Transverse colon (tissue), 4 donors: ENCODE measurements at regions not wholly inside any gene's neighbourhood (a gene's known extent, or its start where the extent isn't known, plus 50 kb on each side); places are given as distances from the start of the nearest gene placed in this dataset.

Experiments
- DNase-seq: peaks from one replicate; pipeline ENCODE4 v3.0.0-alpha.2; 2019
- H3K27ac ChIP-seq, 4 donors: fragments of 200-600 bp; sonication (generic); 2 replicates each; pipeline ENCODE4 v1.5.1; 2016 to 2018; ENCODE audit warnings: inconsistent platforms in 4 of 4
- H3K27me3 ChIP-seq: fragments of 200-600 bp; sonication (generic); 2 replicates; pipeline ENCODE4 v1.5.1; 2017; ENCODE audit warnings: inconsistent platforms
- H3K36me3 ChIP-seq, 4 donors: fragments of 200-600 bp; sonication (generic); 2 replicates each; pipeline ENCODE4 v1.5.1; 2017 to 2019; ENCODE audit warnings: inconsistent platforms in 4 of 4
- H3K4me1 ChIP-seq, 4 donors: fragments of 200-600 bp; sonication (generic); 2 replicates each; pipeline ENCODE4 v1.5.1; 2017 to 2020; ENCODE audit warnings: inconsistent platforms in 4 of 4
- H3K4me3 ChIP-seq, 4 donors: fragments of 200-600 bp; sonication (generic); 1 replicate in 1 of 4; 2 replicates in 3 of 4; pipeline versions ENCODE4 v1.5.1 to v1.6.1; 2017 to 2019; ENCODE audit warnings: inconsistent platforms in 4 of 4
- H3K9me3 ChIP-seq, 2 donors: fragments of 200-600 bp; sonication (generic); 2 replicates each; pipeline ENCODE4 v1.5.1; 2017 to 2019; ENCODE audit warnings: inconsistent platforms in 2 of 2
- EP300 ChIP-seq: sonication (generic); formaldehyde crosslinking; IDR thresholded peaks from one replicate; pipeline ENCODE4 v1.6.1; 2017; ENCODE audit warnings: antibody characterized with exemption, low read depth
- POLR2A ChIP-seq: fragments of 450-650 bp; IDR thresholded peaks from one replicate; pipeline ENCODE4 v1.6.1; 2016; ENCODE audit warnings: antibody characterized with exemption, mild to moderate bottlenecking, moderate library complexity
- POLR2AphosphoS5 ChIP-seq, 3 donors: sonication (generic); formaldehyde crosslinking; IDR thresholded peaks; one replicate each; pipeline ENCODE4 v1.6.1; 2016; ENCODE audit warnings: antibody characterized with exemption in 3 of 3
- WGBS, 2 donors: methylation state at CpG; one replicate each; pipeline ENCODE4 v1.1.5; 2018; ENCODE audit warnings: low coverage in 1 of 2; 5-methylcytosine and 5-hydroxymethylcytosine counted together
- in situ Hi-C, 4 donors: fragments of 200-750 bp; cut with MboI; loops; one replicate each; pipeline versions ENCODE4 v1.15.0 to v1.15.1; 2017; ENCODE audit warnings: low sequenced_read_pairs in 3 of 4, low pct_ligation_motif_present in 1 of 4, low pct_unique_long_range_greater_than_20kb in 1 of 4
- intact Hi-C: fragments of 100-400 bp; cut with DNase I; formaldehyde crosslinking; loops from one replicate; pipeline ENCODE4 v1.15.1; 2023; ENCODE audit warnings: low total_unique reads
- TF ChIP-seq, protein P1 (sequence below), 5 experiments: fragments of 200-600 bp in 3 of 5; fragments of 450-650 bp in 2 of 5; sonication (generic) in 3 of 5; IDR thresholded peaks; 1 replicate in 2 of 5; 2 replicates in 3 of 5; pipeline ENCODE4 v1.5.1; 2016 to 2017; ENCODE audit warnings: antibody characterized with exemption in 5 of 5, inconsistent platforms in 3 of 5, mild to moderate bottlenecking in 2 of 5, moderate library complexity in 1 of 5

- 58 to 81% methylated on average over 2 of the region's 2 CpGs for WGBS, 2 donors
- Histone ChIP-seq H3K4me3 (no peak overlapping the region), H3K4me1 (no peaks in the 10 kb centered on the region), H3K27me3 (no peaks in the 10 kb centered on the region), H3K27ac (no peak overlapping the region), H3K36me3 (no peaks in the 10 kb centered on the region), H3K9me3 (no peaks in the 10 kb centered on the region)
- TF ChIP-seq POLR2AphosphoS5 (IDR thresholded peaks at IDR 0.05) (no peak), POLR2A (no peak)
- TF ChIP-seq, protein P1, sequence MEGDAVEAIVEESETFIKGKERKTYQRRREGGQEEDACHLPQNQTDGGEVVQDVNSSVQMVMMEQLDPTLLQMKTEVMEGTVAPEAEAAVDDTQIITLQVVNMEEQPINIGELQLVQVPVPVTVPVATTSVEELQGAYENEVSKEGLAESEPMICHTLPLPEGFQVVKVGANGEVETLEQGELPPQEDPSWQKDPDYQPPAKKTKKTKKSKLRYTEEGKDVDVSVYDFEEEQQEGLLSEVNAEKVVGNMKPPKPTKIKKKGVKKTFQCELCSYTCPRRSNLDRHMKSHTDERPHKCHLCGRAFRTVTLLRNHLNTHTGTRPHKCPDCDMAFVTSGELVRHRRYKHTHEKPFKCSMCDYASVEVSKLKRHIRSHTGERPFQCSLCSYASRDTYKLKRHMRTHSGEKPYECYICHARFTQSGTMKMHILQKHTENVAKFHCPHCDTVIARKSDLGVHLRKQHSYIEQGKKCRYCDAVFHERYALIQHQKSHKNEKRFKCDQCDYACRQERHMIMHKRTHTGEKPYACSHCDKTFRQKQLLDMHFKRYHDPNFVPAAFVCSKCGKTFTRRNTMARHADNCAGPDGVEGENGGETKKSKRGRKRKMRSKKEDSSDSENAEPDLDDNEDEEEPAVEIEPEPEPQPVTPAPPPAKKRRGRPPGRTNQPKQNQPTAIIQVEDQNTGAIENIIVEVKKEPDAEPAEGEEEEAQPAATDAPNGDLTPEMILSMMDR (IDR thresholded peaks at IDR 0.05): no peak
- intact Hi-C loops: no loop called here
- DNase-seq: no peak
- in situ Hi-C loops: no loop called here
These were observed 376.5 kb downstream of the SH3GL2 start for GRCh38 chr9:17955409-17955808.

- Histone ChIP-seq H3K4me1 (no peaks in the 10 kb centered on the region), H3K27me3 (no peaks in the 10 kb centered on the region), H3K4me3 (no peak overlapping the region), H3K27ac (no peak overlapping the region), H3K36me3 (no peaks in the 10 kb centered on the region), H3K9me3 (no peaks in the 10 kb centered on the region)
- in situ Hi-C loops: no loop called here
- TF ChIP-seq EP300: no peak
- TF ChIP-seq, protein P1 (IDR thresholded peaks at IDR 0.05): no peak
- DNase-seq: no peak
- 81 to 93% methylated on average over 2 of the region's 2 CpGs for WGBS, 2 donors
- intact Hi-C loops: no loop called here
These were observed 379.5 kb downstream of the SH3GL2 start for GRCh38 chr9:17958363-17958762.

GRCh38 chr9:17962747-17963146 lies 383.9 kb downstream of the SH3GL2 start:
- Histone ChIP-seq H3K36me3 (no peaks in the 10 kb centered on the region), H3K27ac (no peak overlapping the region), H3K4me3 (no peak overlapping the region), H3K4me1 (peaks cover 0 to 5% (median 0%) of the 10 kb centered on the region in 4 donors), H3K9me3 (no peaks in the 10 kb centered on the region), H3K27me3 (no peaks in the 10 kb centered on the region)
- WGBS, 2 donors: 38% methylated on average over 3 of the region's 3 CpGs; no CpG with 5 or more reads in 1 of the 2 donors
- intact Hi-C loops (loop anchor here (10.0 kb wide), 1 partner anchor 2002 kb away; no protein-coding TSS in a partner anchor), in situ Hi-C loops (no loop called here)
- DNase-seq: peak; percentile 11
- TF ChIP-seq POLR2AphosphoS5 (IDR thresholded peaks at IDR 0.05): no peak
- no peak for TF ChIP-seq POLR2A
- TF ChIP-seq, protein P1 (IDR thresholded peaks at IDR 0.05): no peak
- no peak for TF ChIP-seq EP300

DNA sequence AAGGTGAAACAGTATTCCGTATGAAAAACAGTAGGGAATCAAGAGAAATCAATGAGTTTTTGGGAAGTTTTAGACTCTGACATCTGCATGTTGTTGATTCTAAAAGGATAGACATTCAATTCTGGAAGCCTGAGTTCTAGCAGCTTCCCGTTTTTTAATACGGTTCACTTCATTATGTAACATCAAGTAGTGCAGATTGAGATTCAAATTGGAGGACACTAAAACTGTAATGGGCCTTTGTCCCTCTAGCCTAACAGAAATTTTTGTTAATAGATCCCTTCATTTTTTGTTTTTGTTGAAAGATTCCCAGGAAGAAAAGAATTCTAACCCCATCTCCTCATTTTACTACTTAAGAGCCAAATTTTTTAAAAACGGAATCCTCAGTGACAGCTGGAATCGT lies 384.6 kb downstream of the SH3GL2 start:
- Histone ChIP-seq H3K4me3 (no peak overlapping the region), H3K9me3 (no peaks in the 10 kb centered on the region), H3K27ac (no peak overlapping the region), H3K36me3 (no peaks in the 10 kb centered on the region), H3K27me3 (no peaks in the 10 kb centered on the region), H3K4me1 (peaks cover 0 to 6% (median 0%) of the 10 kb centered on the region in 4 donors)
- in situ Hi-C loops: no loop called here
- DNase-seq: no peak
- intact Hi-C loops: loop anchor here (10.0 kb wide), 1 partner anchor 2001 kb away; no protein-coding TSS in a partner anchor
- 67 to 71% methylated on average over 4 to 5 of the region's 5 CpGs for WGBS, 2 donors
- TF ChIP-seq POLR2A: no peak

- Histone ChIP-seq H3K36me3 (no peaks in the 10 kb centered on the region), H3K9me3 (no peaks in the 10 kb centered on the region)
- intact Hi-C loops: loop anchor here (10.0 kb wide), 1 partner anchor 1997 kb away; no protein-coding TSS in a partner anchor
These were observed 388.9 kb downstream of the SH3GL2 start for GRCh38 chr9:17967731-17968130.

More at GRCh38 chr9:17967731-17968130, 388.9 kb downstream of the SH3GL2 start:
- in situ Hi-C loops: no loop called here
- WGBS, 2 donors: 36 to 44% methylated on average over 3 of the region's 3 CpGs
- no peak overlapping the region for H3K27ac ChIP-seq
- no peaks in the 10 kb centered on the region for H3K27me3 ChIP-seq
- peaks cover 0 to 18% (median 3%) of the 10 kb centered on the region in 4 donors for H3K4me1 ChIP-seq
- no peak for TF ChIP-seq POLR2AphosphoS5 (IDR thresholded peaks at IDR 0.05)
- no peak for TF ChIP-seq POLR2A
- TF ChIP-seq EP300: no peak
- TF ChIP-seq, protein P1 (IDR thresholded peaks at IDR 0.05): no peak
- DNase-seq: no peak
- no peak overlapping the region for H3K4me3 ChIP-seq
